Neural progenitor cell (in vitro differentiated cells): ENCODE measurements at regions not wholly inside any gene's neighbourhood (a gene's known extent, or its start where the extent isn't known, plus 50 kb on each side); places are given as distances from the start of the nearest gene placed in this dataset.
"Not testable (repeated sequence)": the region's sequence is repeated elsewhere in the genome, so short reads cannot be mapped to it uniquely, and the experiment has no call there.

Experiments used
- CTCF ChIP-seq: fragments of 200-600 bp; sonication (generic); IDR thresholded peaks from 2 replicates; pipeline ENCODE4 v1.5.1; 2017; ENCODE audit warnings: antibody characterized with exemption, mild to moderate bottlenecking
- EZH2 ChIP-seq: fragments of 200-600 bp; sonication (generic); IDR thresholded peaks from 2 replicates; pipeline ENCODE4 v1.6.1; 2017; ENCODE audit warnings: antibody characterized with exemption, mild to moderate bottlenecking, moderate library complexity

- not testable (repeated sequence) for TF ChIP-seq CTCF, EZH2
Observed at GRCh38 chr2:87229964-87230363, 208.3 kb upstream of the PLGLB1 start.
